ENCODE measurements at regions not wholly inside any gene's neighbourhood (a gene's known extent, or its start where the extent isn't known, plus 50 kb on each side); places are given as distances from the start of the nearest gene placed in this dataset.
"Not testable (repeated sequence)": the region's sequence is repeated elsewhere in the genome, so short reads cannot be mapped to it uniquely, and the experiment has no call there.

- DNase-seq (no peak), ATAC-seq (no peak)
- Histone ChIP-seq H3K27me3 (peaks cover 0 to 38% (median 9%) of the 10 kb centered on the region in 9 donors), H3K4me3 (no peak overlapping the region), H3K36me3 (no peaks in the 10 kb centered on the region), H3K4me1 (peaks cover 0 to 8% (median 0%) of the 10 kb centered on the region in 12 donors), H3K27ac (no peak overlapping the region), H3K9me3 (no peaks in the 10 kb centered on the region)
- 76 to 89% (median 87%) methylated on average over 6 of the region's 6 CpGs for WGBS, 4 donors
- intact Hi-C loops (cut with DNase I), result loop anchor here in 1 of 10 donors (10.0 kb wide), 1 partner anchor 122 kb away; no protein-coding TSS in a partner anchor
- no peak for TF ChIP-seq POLR2A (IDR thresholded peaks at IDR 0.05)
- TF ChIP-seq CTCF (IDR thresholded peaks at IDR 0.05), result no peak
Observed at GRCh38 chr19:14267224-14267741, 61.3 kb upstream of the ADGRL1 start.

DNA sequence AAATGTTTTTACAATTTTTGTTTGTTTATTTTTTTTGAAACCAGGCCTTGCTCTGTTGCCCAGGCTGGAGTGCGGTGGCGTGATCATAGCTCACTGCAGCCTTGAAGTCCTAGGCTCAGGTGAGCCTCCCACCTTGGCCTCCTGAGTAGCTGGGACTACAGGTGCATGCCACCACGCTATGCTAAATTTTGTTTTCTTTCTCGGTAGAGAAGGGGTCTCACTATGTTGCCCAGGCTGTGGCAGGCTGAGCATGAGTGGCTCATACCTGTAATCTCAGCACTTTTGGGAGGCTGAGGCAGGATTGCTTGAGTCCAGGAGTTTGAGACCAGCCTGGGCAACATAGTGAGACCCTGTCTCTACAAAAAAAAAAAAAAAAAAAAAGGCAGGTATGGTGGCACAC, 60.2 kb upstream of the ADGRL1 start:
- not testable (repeated sequence) for ATAC-seq, H3K27ac ChIP-seq, H3K9me3 ChIP-seq, DNase-seq, H3K36me3 ChIP-seq, H3K4me1 ChIP-seq, H3K4me3 ChIP-seq
- H3K27me3 ChIP-seq, result peaks cover 0 to 38% (median 9%) of the 10 kb centered on the region in 9 donors
- WGBS, 4 donors, result 76 to 91% (median 89%) methylated on average over 4 of the region's 4 CpGs
- intact Hi-C loops (cut with DNase I), result loop anchor here in 1 of 10 donors (10.0 kb wide), 1 partner anchor 121 kb away; no protein-coding TSS in a partner anchor

- Histone ChIP-seq H3K4me1 (peaks cover 0 to 8% (median 0%) of the 10 kb centered on the region in 12 donors), H3K9me3 (no peaks in the 10 kb centered on the region), H3K4me3 (peak overlapping the region in 1 of 12 donors; percentile 9), H3K36me3 (no peaks in the 10 kb centered on the region), H3K27me3 (peaks cover 0 to 38% (median 9%) of the 10 kb centered on the region in 9 donors), H3K27ac (no peak overlapping the region)
- intact Hi-C loops (cut with DNase I), result loop anchor here in 1 of 10 donors (10.0 kb wide), 1 partner anchor 121 kb away; no protein-coding TSS in a partner anchor
- no peak for ATAC-seq
- TF ChIP-seq CTCF (IDR thresholded peaks at IDR 0.05) (no peak), POLR2A (IDR thresholded peaks at IDR 0.05) (no peak)
- DNase-seq, result no peak
- 10 to 21% (median 14%) methylated on average over 20 to 37 of the region's 37 CpGs for WGBS, 4 donors
Observed at GRCh38 chr19:14265290-14266036, 59.5 kb upstream of the ADGRL1 start.

GRCh38 chr19:14255902-14256649, 50.1 kb upstream of the ADGRL1 start:
- H3K27me3 ChIP-seq; intact Hi-C loops (cut with DNase I); ATAC-seq; H3K4me3 ChIP-seq; DNase-seq; H3K4me1 ChIP-seq; H3K9me3 ChIP-seq; H3K27ac ChIP-seq; H3K36me3 ChIP-seq: not testable (repeated sequence)
- WGBS, 4 donors, result 83 to 90% (median 87%) methylated on average over 7 of the region's 7 CpGs
